ENCODE measurements at regions not wholly inside any gene's neighbourhood (a gene's known extent, or its start where the extent isn't known, plus 50 kb on each side); places are given as distances from the start of the nearest gene placed in this dataset.

DNA sequence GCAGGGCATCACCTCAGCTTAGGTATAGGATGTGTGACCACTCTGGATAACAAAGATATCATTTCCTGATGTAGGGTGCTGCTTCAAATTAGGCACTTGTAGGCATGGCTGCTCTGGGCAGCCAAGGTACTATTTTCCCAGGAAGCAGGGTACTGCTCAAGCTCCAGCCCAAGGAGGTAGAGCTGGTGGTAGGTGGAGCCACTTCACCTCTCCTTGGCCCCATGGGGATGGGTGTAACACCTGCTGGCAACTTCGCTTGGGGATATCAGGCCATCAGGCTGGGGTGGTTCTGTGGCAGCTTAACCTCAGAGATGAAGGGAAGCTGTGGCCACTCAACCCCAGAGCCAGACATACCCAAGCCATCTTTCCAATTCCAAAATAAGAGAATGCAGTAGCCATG is 147.1 kb upstream of the IGF1R start:
- H3K27me3 ChIP-seq (ENCODE audit: insufficient read depth in 3 of 3, low read length in 2 of 3), result peaks cover 3 to 14% (median 8%) of the 10 kb centered on the region in 3 donors
- no peak for ATAC-seq
- peaks cover 2% of the 10 kb centered on the region for H3K4me1 ChIP-seq
- H3K27ac ChIP-seq, result no peak overlapping the region
- TF ChIP-seq, protein P1, sequence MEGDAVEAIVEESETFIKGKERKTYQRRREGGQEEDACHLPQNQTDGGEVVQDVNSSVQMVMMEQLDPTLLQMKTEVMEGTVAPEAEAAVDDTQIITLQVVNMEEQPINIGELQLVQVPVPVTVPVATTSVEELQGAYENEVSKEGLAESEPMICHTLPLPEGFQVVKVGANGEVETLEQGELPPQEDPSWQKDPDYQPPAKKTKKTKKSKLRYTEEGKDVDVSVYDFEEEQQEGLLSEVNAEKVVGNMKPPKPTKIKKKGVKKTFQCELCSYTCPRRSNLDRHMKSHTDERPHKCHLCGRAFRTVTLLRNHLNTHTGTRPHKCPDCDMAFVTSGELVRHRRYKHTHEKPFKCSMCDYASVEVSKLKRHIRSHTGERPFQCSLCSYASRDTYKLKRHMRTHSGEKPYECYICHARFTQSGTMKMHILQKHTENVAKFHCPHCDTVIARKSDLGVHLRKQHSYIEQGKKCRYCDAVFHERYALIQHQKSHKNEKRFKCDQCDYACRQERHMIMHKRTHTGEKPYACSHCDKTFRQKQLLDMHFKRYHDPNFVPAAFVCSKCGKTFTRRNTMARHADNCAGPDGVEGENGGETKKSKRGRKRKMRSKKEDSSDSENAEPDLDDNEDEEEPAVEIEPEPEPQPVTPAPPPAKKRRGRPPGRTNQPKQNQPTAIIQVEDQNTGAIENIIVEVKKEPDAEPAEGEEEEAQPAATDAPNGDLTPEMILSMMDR (IDR thresholded peaks at IDR 0.05), result no peak
- no peak for DNase-seq
- 79 to 95% (median 91%) methylated on average over 1 of the region's 1 CpG for WGBS, 3 donors
- no peak overlapping the region for H3K4me3 ChIP-seq
- no peaks in the 10 kb centered on the region for H3K36me3 ChIP-seq (ENCODE audit: insufficient read depth in 1 of 2, low read depth in 1 of 2)
- no peaks in the 10 kb centered on the region for H3K9me3 ChIP-seq
- intact Hi-C loops (cut with DNase I), result no loop called here

DNA sequence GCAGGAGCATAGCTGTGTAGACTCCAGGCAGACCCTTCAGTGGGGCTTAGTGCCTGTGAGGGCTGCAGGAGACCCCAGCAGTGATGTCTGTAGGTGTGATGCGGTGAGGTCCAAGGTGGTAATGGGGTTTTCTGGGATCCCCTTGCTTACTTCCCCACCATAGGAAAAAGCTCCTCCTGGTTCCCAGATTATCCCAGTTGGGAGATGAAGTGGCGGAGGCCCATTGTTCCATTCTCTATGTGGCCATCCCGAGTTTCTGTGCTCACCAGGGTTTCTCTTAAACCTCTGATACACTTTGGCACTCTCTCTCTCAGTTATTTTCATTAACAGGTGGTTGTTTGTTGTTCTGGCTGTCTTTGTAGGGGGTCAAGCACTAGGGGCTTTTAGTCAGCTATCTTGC is 146.7 kb upstream of the IGF1R start:
- no peak overlapping the region for H3K4me3 ChIP-seq
- no peaks in the 10 kb centered on the region for H3K9me3 ChIP-seq
- TF ChIP-seq, protein P1 (IDR thresholded peaks at IDR 0.05), result no peak
- DNase-seq, result no peak
- ATAC-seq, result no peak
- intact Hi-C loops (cut with DNase I), result no loop called here
- H3K4me1 ChIP-seq, result peaks cover 6% of the 10 kb centered on the region
- peaks cover 2 to 14% (median 8%) of the 10 kb centered on the region in 3 donors for H3K27me3 ChIP-seq (ENCODE audit: insufficient read depth in 3 of 3, low read length in 2 of 3)
- H3K27ac ChIP-seq, result no peak overlapping the region
- 89 to 90% (median 89%) methylated on average over 3 of the region's 3 CpGs for WGBS, 3 donors
- H3K36me3 ChIP-seq (ENCODE audit: insufficient read depth in 1 of 2, low read depth in 1 of 2), result no peaks in the 10 kb centered on the region

DNA sequence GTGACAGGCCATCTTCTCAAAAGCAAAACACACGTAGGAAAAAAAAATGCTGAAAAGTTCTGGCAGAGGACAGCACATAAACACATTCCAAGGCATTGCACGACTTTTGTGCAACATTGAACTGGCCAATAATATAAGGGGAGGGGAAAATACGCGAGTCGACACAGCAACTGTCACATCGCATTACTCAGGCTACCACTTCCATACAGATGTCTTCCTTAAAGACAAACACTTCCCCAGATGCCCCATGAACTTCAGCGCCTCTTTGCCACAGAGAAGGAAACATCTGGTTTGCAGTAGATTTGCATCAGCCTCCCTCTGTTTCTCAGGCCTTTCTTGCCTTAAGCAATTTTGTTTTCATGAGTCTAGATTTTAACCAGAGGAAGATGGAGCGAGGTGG is 144.4 kb upstream of the IGF1R start:
- H3K4me1 ChIP-seq, result peaks cover 8% of the 10 kb centered on the region
- peak; percentile 28 to 60 (median 50) for ATAC-seq
- TF ChIP-seq, protein P1 (IDR thresholded peaks at IDR 0.05), result no peak
- H3K36me3 ChIP-seq (ENCODE audit: insufficient read depth in 1 of 2, low read depth in 1 of 2), result no peaks in the 10 kb centered on the region
- no peak for DNase-seq
- 25 to 31% (median 25%) methylated on average over 8 of the region's 8 CpGs for WGBS, 3 donors
- no peak overlapping the region for H3K4me3 ChIP-seq
- peaks cover 0 to 14% (median 8%) of the 10 kb centered on the region in 3 donors for H3K27me3 ChIP-seq (ENCODE audit: insufficient read depth in 3 of 3, low read length in 2 of 3)
- H3K27ac ChIP-seq, result no peak overlapping the region
- intact Hi-C loops (cut with DNase I), result no loop called here
- H3K9me3 ChIP-seq, result no peaks in the 10 kb centered on the region

DNA sequence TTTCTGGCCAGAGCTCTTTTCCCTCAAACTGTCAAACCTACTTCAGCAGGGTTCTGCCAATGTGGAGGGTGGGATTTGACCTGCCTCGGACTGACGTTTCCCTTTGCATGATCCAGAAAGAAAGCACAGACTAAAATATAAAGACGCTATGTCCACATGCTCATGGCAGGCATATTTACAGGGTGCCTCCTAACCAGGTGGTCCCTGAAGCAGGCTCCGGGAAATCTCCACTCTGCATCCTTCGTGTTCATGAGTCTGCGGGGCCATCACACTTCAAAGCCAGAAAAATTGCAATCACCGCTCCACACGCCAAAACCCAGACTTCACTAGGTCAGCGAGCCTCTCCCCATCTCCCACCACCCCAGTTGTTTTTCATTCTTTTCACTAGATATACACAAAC is 143.3 kb upstream of the IGF1R start:
- ATAC-seq, result no peak
- Histone ChIP-seq H3K27ac (no peak overlapping the region), H3K4me1 (peaks cover 8% of the 10 kb centered on the region), H3K9me3 (no peaks in the 10 kb centered on the region), H3K36me3 (ENCODE audit: insufficient read depth in 1 of 2, low read depth in 1 of 2) (no peaks in the 10 kb centered on the region), H3K27me3 (ENCODE audit: insufficient read depth in 3 of 3, low read length in 2 of 3) (peaks cover 0 to 14% (median 8%) of the 10 kb centered on the region in 3 donors), H3K4me3 (no peak overlapping the region)
- TF ChIP-seq, protein P1 (IDR thresholded peaks at IDR 0.05), result no peak
- DNase-seq, result no peak
- 73 to 83% (median 82%) methylated on average over 9 of the region's 9 CpGs for WGBS, 3 donors
- intact Hi-C loops (cut with DNase I), result no loop called here

DNA sequence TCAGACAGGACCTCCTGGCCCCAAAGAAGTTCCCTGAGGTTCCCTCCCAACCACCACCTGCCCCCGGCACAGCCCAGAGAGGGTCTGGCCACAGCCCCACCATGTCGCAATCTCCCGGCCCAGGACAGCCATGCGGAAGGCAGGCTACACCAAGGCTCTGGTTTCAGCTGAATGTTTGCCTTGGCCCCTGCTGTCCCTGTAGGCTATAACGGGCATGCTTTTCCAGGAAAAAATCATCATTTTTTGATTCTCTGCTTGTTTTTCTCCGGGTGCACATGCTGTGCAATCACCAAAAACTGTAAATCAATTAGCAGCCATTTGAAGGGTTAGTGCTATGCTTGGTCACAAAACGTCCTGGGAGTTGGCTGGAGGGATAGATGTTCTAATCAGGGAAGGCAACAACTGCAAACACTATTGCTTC is 142.7 kb upstream of the IGF1R start:
- H3K27ac ChIP-seq, result no peak overlapping the region
- no peak overlapping the region for H3K4me3 ChIP-seq
- TF ChIP-seq, protein P1 (IDR thresholded peaks at IDR 0.05), result no peak
- whole genome bisulfite sequencing, 3 donors, result 16 to 32% (median 23%) methylated on average over 7 of the region's 7 CpGs
- peak; percentile 81 to 94 for DNase-seq
- H3K27me3 ChIP-seq (ENCODE audit: insufficient read depth in 3 of 3, low read length in 2 of 3), result peaks cover 0 to 14% (median 8%) of the 10 kb centered on the region in 3 donors
- ATAC-seq, result peak; percentile 58 to 87 (median 80)
- no peaks in the 10 kb centered on the region for H3K36me3 ChIP-seq (ENCODE audit: insufficient read depth in 1 of 2, low read depth in 1 of 2)
- H3K4me1 ChIP-seq, result peaks cover 8% of the 10 kb centered on the region
- no peaks in the 10 kb centered on the region for H3K9me3 ChIP-seq
- intact Hi-C loops (cut with DNase I), result no loop called here

All from psoas muscle (tissue), 7 donors.